Adrenal gland (tissue), 9 donors: ENCODE measurements at regions not wholly inside any gene's neighbourhood (a gene's known extent, or its start where the extent isn't known, plus 50 kb on each side); places are given as distances from the start of the nearest gene placed in this dataset.

Experiments
- DNase-seq, 7 donors: peaks; one replicate each; pipeline ENCODE4 v3.0.0-alpha.2; 2019 to 2020
- H3K27ac ChIP-seq, 5 donors: fragments of 200-600 bp; sonication (generic) in 4 of 5; 1 replicate in 3 of 5; 2 replicates in 2 of 5; pipeline versions ENCODE4 v1.5.1 to v1.8.0; 2016 to 2020; ENCODE audit warnings: mild to moderate bottlenecking in 1 of 5
- H3K27me3 ChIP-seq: fragments of 200-600 bp; 2 replicates; pipeline ENCODE4 v1.8.0; 2021
- H3K36me3 ChIP-seq, 2 donors: fragments of 200-600 bp; replicated peaks in 1 of 2; 1 replicate in 1 of 2; 2 replicates in 1 of 2; pipeline versions ENCODE4 v1.5.1 to v1.8.0; 2018 to 2022
- H3K4me1 ChIP-seq, 2 donors: fragments of 200-600 bp; replicated peaks in 1 of 2; 1 replicate in 1 of 2; 2 replicates in 1 of 2; pipeline versions ENCODE4 v1.5.1 to v1.8.0; 2018 to 2021
- H3K4me3 ChIP-seq, 4 donors: fragments of 200-600 bp; sonication (generic) in 3 of 4; one replicate each; pipeline ENCODE4 v1.5.1; 2016 to 2018
- H3K9me3 ChIP-seq, 3 donors: fragments of 200-600 bp; sonication (generic) in 1 of 3; replicated peaks in 1 of 3; 1 replicate in 2 of 3; 2 replicates in 1 of 3; pipeline versions ENCODE4 v1.5.1 to v1.8.0; 2016 to 2021
- CTCF ChIP-seq, 6 experiments: fragments of 450-650 bp in 4 of 6; fragments of 200-600 bp in 2 of 6; sonication (generic) in 1 of 6; IDR thresholded peaks; 1 replicate in 5 of 6; 2 replicates in 1 of 6; pipeline versions ENCODE4 v1.5.1 to v1.8.0; 2016 to 2021; ENCODE audit warnings: antibody characterized with exemption in 6 of 6, mild to moderate bottlenecking in 2 of 6, moderate library complexity in 1 of 6
- POLR2A ChIP-seq, 2 donors: fragments of 450-650 bp; IDR thresholded peaks; one replicate each; pipeline ENCODE4 v1.6.1; 2017; ENCODE audit warnings: antibody characterized with exemption in 2 of 2, mild to moderate bottlenecking in 2 of 2, moderate library complexity in 1 of 2
- WGBS, 4 donors: extraction: QIAGEN DNeasy Blood & Tissue Kit in 2 of 4; methylation state at CpG; one replicate each; pipeline versions ENCODE4 v1.1.5 to v1.1.7; 2013 to 2017; 5-methylcytosine and 5-hydroxymethylcytosine counted together
- intact Hi-C, 2 donors: fragments of 100-400 bp; cut with DNase I; formaldehyde crosslinking; loops; one replicate each; pipeline versions ENCODE4 v1.14.1 to v1.15.0; 2022 to 2023
- donor health status: healthy with polysubstance abuse.
- donor health status: Bipolar disorder and iron deficiency.
- donor health status: DM: yes; HTN: yes; CAD: no.
- donor health status: DM: no; HTN: no; CAD: no.
- donor health status: DM: no; HTN: no; CAD: no.

DNA sequence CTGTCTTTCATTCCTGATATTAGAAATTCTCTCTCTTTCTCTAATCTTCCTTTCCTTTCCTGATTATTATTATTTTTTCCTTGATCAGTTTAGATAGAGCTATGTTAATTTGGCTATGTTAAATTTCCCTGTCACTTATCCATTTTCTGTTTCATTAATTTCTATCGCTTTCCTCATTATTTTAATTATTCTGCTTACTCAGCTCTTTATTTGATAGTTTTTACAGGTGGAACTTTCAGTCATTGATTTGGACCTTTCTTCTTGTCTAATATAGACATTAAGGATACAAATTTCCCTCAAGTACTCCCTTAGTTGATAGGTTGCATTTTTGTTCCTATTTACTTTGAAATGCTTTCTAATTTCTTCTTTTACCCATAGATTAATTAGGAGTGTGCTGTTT is 442.3 kb downstream of the CDH26 start:
- no peak overlapping the region for H3K4me3 ChIP-seq
- no peak overlapping the region for H3K27ac ChIP-seq
- no peaks in the 10 kb centered on the region for H3K36me3 ChIP-seq
- no peaks in the 10 kb centered on the region for H3K9me3 ChIP-seq
- TF ChIP-seq CTCF (IDR thresholded peaks at IDR 0.05) (no peak), POLR2A (IDR thresholded peaks at IDR 0.05) (no peak)
- no peaks in the 10 kb centered on the region for H3K4me1 ChIP-seq
- WGBS, 4 donors: 84 to 100% (median 86%) methylated on average over 1 of the region's 1 CpG
- no peaks in the 10 kb centered on the region for H3K27me3 ChIP-seq
- intact Hi-C loops: no loop called here
- no peak for DNase-seq

GRCh38 chr20:60402189-60403058 is 444.2 kb downstream of the CDH26 start:
- DNase-seq: no peak
- no peaks in the 10 kb centered on the region for H3K9me3 ChIP-seq
- intact Hi-C loops: no loop called here
- no peaks in the 10 kb centered on the region for H3K4me1 ChIP-seq
- no peaks in the 10 kb centered on the region for H3K36me3 ChIP-seq
- TF ChIP-seq POLR2A (IDR thresholded peaks at IDR 0.05): no peak
- TF ChIP-seq CTCF (IDR thresholded peaks at IDR 0.05): no peak
- no peak overlapping the region for H3K4me3 ChIP-seq
- 62 to 70% (median 67%) methylated on average over 8 of the region's 8 CpGs for WGBS, 4 donors
- H3K27me3 ChIP-seq: no peaks in the 10 kb centered on the region
- H3K27ac ChIP-seq: no peak overlapping the region

DNA sequence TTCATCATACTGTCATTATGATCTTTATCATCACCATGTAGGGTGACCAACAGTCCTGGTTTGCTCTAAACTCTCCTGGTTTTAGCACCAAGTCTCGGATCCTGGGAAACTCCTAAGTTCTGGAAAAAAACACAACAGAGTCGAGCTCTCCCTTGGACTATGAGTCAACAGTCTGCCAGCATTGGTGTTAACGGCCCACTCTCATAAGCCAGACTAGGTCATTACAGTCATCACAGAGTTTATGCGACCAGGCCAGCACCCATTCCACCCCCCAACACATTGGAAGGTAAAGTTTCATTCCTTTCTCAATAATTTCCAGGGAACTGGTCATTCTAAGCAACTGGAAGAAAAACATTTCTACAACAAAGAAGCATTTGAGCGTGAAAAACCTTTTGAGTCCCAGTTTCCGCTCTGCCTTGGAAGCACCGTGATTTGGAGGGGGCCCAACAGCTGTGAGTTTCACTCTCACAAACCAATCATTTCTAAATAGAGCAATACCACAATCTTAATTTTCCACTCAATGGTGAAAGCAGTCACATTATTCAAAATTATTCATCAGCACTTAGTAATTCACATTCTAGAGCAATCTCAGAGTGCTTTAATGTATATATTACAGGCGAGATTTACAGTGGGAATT is 445.0 kb downstream of the CDH26 start:
- Histone ChIP-seq H3K4me3 (no peak overlapping the region), H3K4me1 (no peaks in the 10 kb centered on the region), H3K27ac (no peak overlapping the region), H3K36me3 (no peaks in the 10 kb centered on the region), H3K27me3 (no peaks in the 10 kb centered on the region), H3K9me3 (no peaks in the 10 kb centered on the region)
- WGBS, 4 donors: 66 to 87% (median 79%) methylated on average over 8 of the region's 8 CpGs
- TF ChIP-seq CTCF (IDR thresholded peaks at IDR 0.05): no peak
- TF ChIP-seq POLR2A (IDR thresholded peaks at IDR 0.05): no peak
- no peak for DNase-seq
- intact Hi-C loops: no loop called here

- no peaks in the 10 kb centered on the region for H3K4me1 ChIP-seq
- no peak for TF ChIP-seq CTCF (IDR thresholded peaks at IDR 0.05)
- no peak for TF ChIP-seq POLR2A (IDR thresholded peaks at IDR 0.05)
- WGBS, 4 donors: 68 to 74% (median 72%) methylated on average over 10 of the region's 10 CpGs
- no peaks in the 10 kb centered on the region for H3K36me3 ChIP-seq
- no peaks in the 10 kb centered on the region for H3K27me3 ChIP-seq
- DNase-seq: peak in 1 of 7 donors; percentile 11
- intact Hi-C loops: no loop called here
- H3K4me3 ChIP-seq: no peak overlapping the region
- H3K9me3 ChIP-seq: no peaks in the 10 kb centered on the region
- H3K27ac ChIP-seq: no peak overlapping the region
Observed at GRCh38 chr20:60407011-60407771, 449.0 kb downstream of the CDH26 start.
